NCI-H1417 treated with DMSO at 0.1 percent for 48 hours (cell line): ENCODE measurements at regions not wholly inside any gene's neighbourhood (a gene's known extent, or its start where the extent isn't known, plus 50 kb on each side); places are given as distances from the start of the nearest gene placed in this dataset.

Experiments used
- DNase-seq: peaks from one replicate; lab custom pipeline; 2025; lab: John Stamatoyannopoulos, UW

- no peak for DNase-seq
Measured at GRCh38 chr3:159818399-159818798, 170.2 kb upstream of the IL12A start.

DNA sequence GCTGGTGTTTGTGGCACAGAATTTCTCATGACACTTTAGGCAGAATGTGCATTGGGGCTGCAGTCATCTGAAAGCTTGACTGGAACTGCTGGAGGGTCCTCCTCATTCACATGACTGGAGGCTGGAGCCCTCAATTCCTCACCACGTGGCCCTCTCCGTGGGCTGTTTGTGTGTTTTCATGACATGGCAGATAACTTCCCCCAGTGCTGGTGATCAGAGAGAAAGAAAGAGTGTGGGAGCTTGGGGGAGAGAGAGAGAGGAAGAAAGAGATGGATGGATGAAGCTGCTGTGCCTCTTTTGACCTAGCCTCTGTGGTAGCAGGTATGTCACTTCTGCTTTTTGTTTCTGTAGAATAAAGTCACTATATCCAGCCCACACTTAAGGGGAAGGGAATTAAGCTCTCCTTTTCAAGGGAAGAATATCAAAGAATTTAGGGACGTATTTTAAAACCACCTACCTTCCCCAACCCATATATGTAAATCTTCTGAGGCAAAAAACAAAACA, 169.6 kb upstream of the IL12A start:
- no peak for DNase-seq

- DNase-seq: no peak
Measured at GRCh38 chr3:159819676-159820075, 169.0 kb upstream of the IL12A start.

GRCh38 chr3:159821110-159821509, 167.5 kb upstream of the IL12A start:
- no peak for DNase-seq

DNA sequence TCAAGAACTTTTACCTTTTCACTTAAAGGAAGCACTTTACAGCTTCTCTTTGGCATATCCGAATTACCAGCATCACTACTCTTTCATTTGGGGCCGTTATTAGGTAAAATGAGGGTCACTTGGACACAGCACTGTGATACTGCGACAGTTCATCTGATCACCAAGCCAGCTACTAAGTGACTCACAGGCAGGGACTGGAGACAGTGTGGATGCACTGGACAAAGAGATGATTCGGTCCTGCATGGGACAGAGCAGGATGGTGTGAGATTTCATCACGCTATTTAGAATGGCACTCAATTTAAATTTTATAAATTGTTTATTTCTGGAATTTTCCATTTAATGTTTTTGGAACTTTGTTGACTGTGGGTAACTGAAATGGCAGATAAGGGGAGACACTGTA, 166.9 kb upstream of the IL12A start:
- DNase-seq: no peak

DNA sequence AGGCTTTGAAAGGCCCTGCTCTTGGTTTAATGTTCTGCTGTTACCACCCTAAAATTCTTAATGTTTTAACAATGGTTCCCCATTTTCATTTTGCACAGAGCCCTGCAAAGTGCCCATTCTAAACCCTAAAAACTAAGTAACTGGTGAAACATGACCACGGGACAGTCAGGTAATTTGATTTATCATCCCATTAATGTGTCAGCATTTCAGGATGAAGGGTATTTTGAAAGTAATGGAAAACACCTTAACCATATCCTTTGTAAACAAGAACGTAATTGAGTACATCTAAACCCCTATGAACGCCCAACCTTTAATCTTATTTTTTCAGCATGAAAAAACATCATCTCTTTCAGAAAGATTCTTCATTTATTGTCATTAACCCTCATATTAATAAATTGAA, 164.9 kb upstream of the IL12A start:
- DNase-seq: no peak

GRCh38 chr3:159824333-159824732, 164.3 kb upstream of the IL12A start:
- DNase-seq: no peak

DNA sequence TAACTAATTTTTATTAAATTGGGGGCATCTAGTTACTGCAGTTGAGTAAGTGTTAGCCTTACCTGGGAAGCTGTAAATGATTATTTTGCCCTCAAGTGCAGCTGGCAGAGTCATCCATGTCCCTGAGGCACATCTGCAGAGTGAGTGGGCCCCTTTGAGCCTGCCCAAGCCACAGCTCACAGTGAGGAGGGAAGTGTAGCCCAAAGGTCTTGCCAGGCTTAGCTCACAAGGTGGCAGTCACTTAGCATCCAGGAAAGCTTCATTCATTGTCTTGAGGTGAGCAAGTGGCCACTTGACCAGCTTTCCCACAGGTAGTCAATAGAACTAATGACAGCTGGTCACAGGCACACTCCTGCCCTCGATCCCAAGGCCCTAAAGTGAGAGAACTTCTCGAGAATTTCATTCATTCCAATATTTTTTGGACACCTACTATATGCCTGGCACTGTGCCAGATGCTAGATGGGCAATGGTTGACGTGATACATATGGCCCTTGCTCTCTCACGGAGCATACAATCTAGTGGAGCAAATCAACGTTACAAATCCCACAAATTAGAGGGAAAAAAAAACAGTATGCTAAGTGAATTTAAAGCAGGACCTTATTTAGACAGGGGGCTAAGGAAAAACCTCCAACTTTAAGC, 163.3 kb upstream of the IL12A start:
- no peak for DNase-seq

- peak; percentile 73 for DNase-seq
Measured at GRCh38 chr3:159828542-159828943, 160.1 kb upstream of the IL12A start.

GRCh38 chr3:159829056-159829455, 159.6 kb upstream of the IL12A start:
- no peak for DNase-seq

DNA sequence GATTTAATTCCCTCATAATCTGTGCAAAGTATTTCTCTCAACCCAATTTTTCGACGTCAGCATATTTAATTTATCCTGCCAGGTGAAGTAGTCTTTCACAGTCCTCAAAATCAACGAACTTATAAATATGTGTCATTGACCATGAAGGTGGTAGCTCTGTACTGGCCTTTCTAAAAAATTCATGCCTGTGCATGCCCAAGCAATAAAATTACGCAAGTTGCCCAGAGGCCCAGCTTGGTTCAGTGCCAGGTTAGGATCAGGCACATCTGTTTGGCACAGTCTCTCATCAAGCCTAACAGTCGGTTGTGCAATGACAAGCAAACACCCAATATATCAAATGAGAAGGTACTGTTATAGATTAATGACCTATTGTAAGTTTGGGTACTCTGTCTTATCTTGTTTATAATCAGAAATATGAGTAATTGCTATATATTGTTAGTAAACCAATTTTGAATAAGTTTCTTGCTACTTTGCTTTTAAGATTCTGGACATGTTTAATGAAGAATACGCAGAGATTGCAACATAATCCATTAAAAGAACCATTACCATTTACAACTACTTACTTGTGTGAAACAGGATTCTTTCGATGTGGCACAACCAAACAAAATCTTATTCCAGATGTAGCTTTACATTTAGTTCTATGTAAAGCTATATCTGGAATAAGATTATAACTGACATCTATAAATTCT, 159.0 kb upstream of the IL12A start:
- peak; percentile 59 for DNase-seq

DNA sequence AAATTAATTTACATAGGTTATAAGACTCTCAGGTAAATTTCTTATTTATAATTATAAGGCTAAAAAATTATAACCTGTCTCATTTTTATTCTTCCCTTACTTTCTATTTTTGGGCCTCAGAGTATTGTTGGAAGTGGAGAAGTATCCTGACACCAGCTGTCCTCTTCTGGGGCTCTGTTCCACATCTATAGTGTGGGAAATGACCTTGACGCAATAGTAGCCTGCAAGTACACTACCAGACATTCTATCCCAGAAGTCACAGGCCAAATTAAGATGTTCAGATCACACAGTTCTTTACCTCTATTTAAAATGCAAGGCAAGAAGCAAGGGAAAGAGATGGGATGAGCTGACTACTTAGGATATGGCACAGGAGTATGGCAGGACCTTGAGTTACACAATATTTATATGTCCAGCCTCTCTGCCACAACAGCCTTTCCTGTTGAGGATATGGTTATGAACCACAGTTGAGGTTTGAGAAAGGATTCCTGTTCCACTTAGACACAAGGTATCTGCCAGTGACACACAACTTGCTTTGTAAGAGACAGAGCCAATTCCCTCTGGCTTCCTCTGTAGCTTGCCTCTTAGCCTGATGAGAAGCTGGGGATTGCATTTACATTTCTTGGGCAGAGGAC, 158.0 kb upstream of the IL12A start:
- no peak for DNase-seq

- no peak for DNase-seq
Measured at GRCh38 chr3:159831466-159831865, 157.2 kb upstream of the IL12A start.

GRCh38 chr3:159832024-159832423, 156.6 kb upstream of the IL12A start:
- DNase-seq: peak; percentile 32

GRCh38 chr3:159835126-159835525, 153.5 kb upstream of the IL12A start:
- no peak for DNase-seq

GRCh38 chr3:159837725-159838124, 150.9 kb upstream of the IL12A start:
- DNase-seq: no peak

DNA sequence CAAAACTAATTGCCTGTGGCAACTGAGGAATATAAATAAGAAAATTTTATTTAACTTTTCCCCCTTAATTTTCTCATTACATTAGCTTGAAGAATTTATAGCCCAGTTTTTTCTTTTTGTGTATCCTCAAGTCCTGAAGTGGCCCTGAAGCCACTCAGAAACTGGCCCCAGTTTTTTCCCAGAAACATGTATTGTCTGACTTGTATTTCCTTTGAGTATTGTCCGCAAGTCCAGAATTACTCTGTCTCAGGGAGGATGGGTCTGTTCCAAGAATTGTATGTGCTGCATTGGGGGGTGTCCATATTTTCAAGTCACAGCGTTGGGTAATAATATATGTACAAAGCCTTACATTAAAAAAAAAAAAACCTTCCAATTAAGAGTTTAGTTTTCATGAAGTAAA, 149.7 kb upstream of the IL12A start:
- no peak for DNase-seq

DNA sequence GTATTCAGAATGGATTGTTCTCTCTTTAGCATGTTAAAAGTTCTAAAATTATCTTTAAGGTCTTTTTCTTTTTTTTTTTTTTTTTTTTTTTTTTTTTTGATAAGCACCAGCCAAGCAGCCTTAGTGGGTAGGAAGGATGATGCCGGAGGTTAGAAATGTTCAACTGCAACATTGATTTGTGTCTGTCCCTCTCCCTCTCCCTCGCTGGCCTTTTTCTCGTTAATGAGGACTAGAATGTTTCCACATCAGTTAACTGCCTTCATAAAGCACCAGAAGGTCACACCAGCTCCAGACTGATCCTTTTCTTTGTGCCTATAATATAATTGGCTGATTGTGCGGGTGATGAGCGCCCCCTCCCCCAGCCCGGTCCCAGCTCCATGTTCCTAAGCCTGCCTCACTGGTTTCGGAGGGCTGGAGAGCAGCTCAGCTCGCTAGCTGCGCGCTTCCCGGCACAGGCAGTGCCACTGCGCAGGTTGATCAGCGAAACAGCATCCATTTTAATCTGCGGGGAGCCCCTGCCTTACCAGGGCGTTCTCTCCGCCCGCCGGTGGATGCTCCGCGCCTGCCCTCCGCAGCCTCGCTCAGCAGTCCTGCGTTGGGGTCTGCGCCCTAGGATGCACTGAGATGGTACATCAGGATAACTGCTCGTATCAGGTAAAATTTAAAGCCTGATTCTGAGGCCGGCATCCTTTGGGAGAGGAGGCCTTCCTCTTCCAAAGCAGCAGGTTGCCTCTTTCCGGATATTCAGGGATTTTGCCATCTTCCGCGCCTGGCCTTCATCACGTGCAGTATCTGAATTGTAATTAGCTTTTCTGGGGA, 148.9 kb upstream of the IL12A start, which contains the start of gene SCHIP1:
SCHIP1 (plus strand) TSS at position 301 of the 819 bp plus-strand sequence.
- no peak for DNase-seq

DNA sequence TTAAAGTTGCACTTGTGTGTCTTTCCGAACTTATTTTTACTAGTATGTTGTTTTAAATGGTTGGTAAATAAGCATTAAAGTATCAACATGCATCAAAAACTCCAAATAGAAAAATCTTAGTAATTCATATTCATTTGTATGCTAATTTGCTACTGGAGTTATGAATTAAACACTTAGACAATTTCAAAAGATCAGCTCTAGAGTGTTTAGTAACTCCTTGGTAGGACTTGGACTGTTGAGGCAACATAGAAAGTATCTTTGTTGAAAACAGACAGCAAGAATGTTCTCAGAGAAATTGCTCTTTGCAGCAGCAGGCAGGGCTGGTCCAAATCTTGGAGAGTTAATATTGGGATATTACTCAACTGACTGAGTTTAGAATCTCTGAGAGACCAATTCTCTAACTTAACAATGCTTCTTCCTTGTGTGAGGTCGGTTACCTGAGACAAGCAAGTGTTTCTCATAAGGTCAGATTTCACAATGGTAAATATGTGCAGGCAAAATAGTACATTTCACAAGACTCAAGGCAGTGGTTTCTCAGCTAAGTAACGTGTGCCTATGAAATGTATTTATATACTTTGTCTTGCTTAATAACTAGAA, 147.8 kb upstream of the IL12A start:
- DNase-seq: no peak

- no peak for DNase-seq
Measured at GRCh38 chr3:159841766-159842165, 146.9 kb upstream of the IL12A start.

GRCh38 chr3:159843840-159844730, 144.6 kb upstream of the IL12A start:
- no peak for DNase-seq
